GM12878 (cell line): ENCODE measurements at regions not wholly inside any gene's neighbourhood (a gene's known extent, or its start where the extent isn't known, plus 50 kb on each side); places are given as distances from the start of the nearest gene placed in this dataset.

ENCODE experiments used
- CHD2 ChIP-seq: IDR thresholded peaks from 2 replicates; pipeline ENCODE4 v1.6.1; 2011; ENCODE audit warnings: low read depth, low read length, improper control_type of control experiment, borderline replicate concordance
- CTCF ChIP-seq, 3 experiments: IDR thresholded peaks in 2 of 3; conservative IDR thresholded peaks in 1 of 3; 2 replicates each; pipeline ENCODE4 v1.5.1; 2011; ENCODE audit warnings: low read depth in 3 of 3, low read length in 3 of 3, mild to moderate bottlenecking in 3 of 3, control low read depth in 2 of 3, moderate library complexity in 2 of 3, inconsistent platforms in 1 of 3, mixed read lengths in 1 of 3; ENCODE audit not compliant: control insufficient read depth in 2 of 3, insufficient read depth in 1 of 3; ENCODE audit errors: extremely low read depth in 1 of 3
- MTA2 ChIP-seq: fragments of 450-650 bp; IDR thresholded peaks from 2 replicates; pipeline ENCODE4 v1.6.1; 2016; ENCODE audit warnings: low read depth, mild to moderate bottlenecking, moderate library complexity
- MYC ChIP-seq: IDR thresholded peaks from 2 replicates; pipeline ENCODE4 v1.6.1; 2011; ENCODE audit warnings: mild to moderate bottlenecking, low read length, moderate library complexity, inconsistent platforms; ENCODE audit not compliant: insufficient read depth, insufficient replicate concordance, insufficient read length, severe bottlenecking
- RCOR1 ChIP-seq: conservative IDR thresholded peaks from 2 replicates; pipeline ENCODE4 v1.6.1; 2012; ENCODE audit warnings: low read depth, low read length, improper control_type of control experiment
- TAF1 ChIP-seq: IDR thresholded peaks from 2 replicates; pipeline ENCODE4 v1.6.1; 2011; ENCODE audit warnings: mild to moderate bottlenecking, low read depth, low read length, borderline replicate concordance
- ZBTB40 ChIP-seq: fragments of 450-650 bp; IDR thresholded peaks from 2 replicates; pipeline ENCODE4 v1.6.1; 2016; ENCODE audit warnings: mild to moderate bottlenecking, moderate library complexity, borderline replicate concordance

DNA sequence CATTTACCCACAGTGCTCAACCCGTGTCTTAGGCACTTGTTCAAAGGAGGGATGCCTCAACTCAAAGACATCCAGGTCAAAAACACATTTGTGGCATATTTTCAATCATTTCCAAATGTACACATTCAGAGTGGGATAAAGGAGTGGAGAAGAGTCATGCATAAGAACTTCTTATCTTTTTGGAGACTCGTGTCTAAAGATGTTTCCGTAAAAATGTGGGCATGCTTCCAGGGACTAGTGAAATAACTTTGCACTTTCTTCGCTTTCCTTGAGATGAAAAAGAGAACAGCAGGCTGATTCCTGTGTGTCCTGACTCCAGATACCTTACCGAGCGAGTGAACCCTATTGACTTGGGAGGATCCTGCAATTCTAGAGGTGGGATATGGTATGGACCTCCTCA is 256.6 kb upstream of the KCNJ16 start:
- TF ChIP-seq TAF1 (no peak), RCOR1 (no peak), MYC (no peak), CTCF (IDR thresholded peaks at IDR 0.05 in 2 of 3, conservative IDR thresholded peaks at IDR 0.05 in 1 of 3; ENCODE audit: control insufficient read depth in 2 of 3, extremely low read depth in 1 of 3, insufficient read depth in 1 of 3, low read depth in 3 of 3, low read length in 3 of 3) (no peak), CHD2 (no peak), ZBTB40 (no peak), MTA2 (no peak)
